Neural cell (in vitro differentiated cells): ENCODE measurements at regions not wholly inside any gene's neighbourhood (a gene's known extent, or its start where the extent isn't known, plus 50 kb on each side); places are given as distances from the start of the nearest gene placed in this dataset.
"Not testable (repeated sequence)": the region's sequence is repeated elsewhere in the genome, so short reads cannot be mapped to it uniquely, and the experiment has no call there.

Experiments used
- H2AFZ ChIP-seq: fragments of 200-600, 300-800 bp; sonication (generic), shearing (Covaris generic); 2 replicates; pipeline ENCODE4 v1.6.0; 2014; ENCODE audit warnings: low read depth, mild to moderate bottlenecking, antibody characterized with exemption, low read length, moderate library complexity
- H3F3A ChIP-seq: fragments of 200-600 bp; shearing (Covaris generic); 2 replicates; pipeline ENCODE4 v1.6.1; 2016; ENCODE audit warnings: mild to moderate bottlenecking, moderate library complexity, mixed read lengths, antibody characterized with exemption, low read length; ENCODE audit not compliant: insufficient read depth, poor library complexity, severe bottlenecking
- H3K27ac ChIP-seq: fragments of 200-600, 300-800 bp; sonication (generic), shearing (Covaris generic); 2 replicates; pipeline ENCODE4 v1.5.1; 2014; ENCODE audit warnings: mild to moderate bottlenecking, low read length, moderate library complexity
- H3K27me3 ChIP-seq: fragments of 300-800, 200-600 bp; sonication (generic), shearing (Covaris generic); 2 replicates; pipeline ENCODE4 v1.6.0; 2014; ENCODE audit warnings: mild to moderate bottlenecking, low read depth, low read length, moderate library complexity; ENCODE audit not compliant: insufficient read depth
- H3K36me3 ChIP-seq: fragments of 300-800, 200-600 bp; sonication (generic), shearing (Covaris generic); 2 replicates; pipeline ENCODE4 v1.5.1; 2014; ENCODE audit warnings: mild to moderate bottlenecking, antibody characterized with exemption, low read length, moderate library complexity; ENCODE audit not compliant: insufficient read depth
- H3K4me2 ChIP-seq: fragments of 300-800, 200-600 bp; sonication (generic), shearing (Covaris generic); 2 replicates; pipeline ENCODE4 v1.6.0; 2014; ENCODE audit warnings: mild to moderate bottlenecking, low read length
- H3K4me3 ChIP-seq: fragments of 300-800, 200-600 bp; sonication (generic), shearing (Covaris generic); 2 replicates; pipeline ENCODE4 v1.5.1; 2014; ENCODE audit warnings: mild to moderate bottlenecking, low read length, moderate library complexity
- H3K79me2 ChIP-seq: fragments of 200-600 bp; shearing (Covaris generic); replicated peaks from 2 replicates; pipeline ENCODE4 v1.6.0; 2014; ENCODE audit warnings: mild to moderate bottlenecking, low read length, moderate library complexity; ENCODE audit not compliant: insufficient read depth
- H3K9ac ChIP-seq: fragments of 300-800, 200-600 bp; sonication (generic), shearing (Covaris generic); 2 replicates; pipeline ENCODE4 v1.6.1; 2016; ENCODE audit warnings: mild to moderate bottlenecking, low read length, mixed read lengths
- H3K9me2 ChIP-seq: fragments of 200-600 bp; shearing (Covaris generic); 2 replicates; pipeline ENCODE4 v1.6.1; 2016; ENCODE audit warnings: mild to moderate bottlenecking, low read length, mixed read lengths; ENCODE audit not compliant: insufficient read depth
- H3K9me3 ChIP-seq: fragments of 200-600, 300-800 bp; sonication (generic), shearing (Covaris generic); 2 replicates; pipeline ENCODE4 v1.6.1; 2016; ENCODE audit warnings: mild to moderate bottlenecking, mixed run types, low read length, moderate library complexity, mixed read lengths
- H4K20me1 ChIP-seq: fragments of 200-600 bp; shearing (Covaris generic); 2 replicates; pipeline ENCODE4 v1.6.1; 2016; ENCODE audit warnings: mild to moderate bottlenecking, mixed run types; ENCODE audit not compliant: insufficient read depth
- CTCF ChIP-seq: fragments of 450-650 bp; IDR thresholded peaks from 2 replicates; pipeline ENCODE4 v1.5.1; 2014; ENCODE audit warnings: antibody characterized with exemption, mild to moderate bottlenecking, moderate library complexity; ENCODE audit not compliant: poor library complexity, severe bottlenecking
- EP300 ChIP-seq: fragments of 450-650 bp; conservative IDR thresholded peaks from 2 replicates; pipeline ENCODE4 v1.6.1; 2014; ENCODE audit warnings: antibody characterized with exemption, mild to moderate bottlenecking, moderate library complexity; ENCODE audit not compliant: poor library complexity, severe bottlenecking
- EZH2 ChIP-seq: fragments of 200-600, 300-800 bp; shearing (Covaris generic), sonication (generic); IDR thresholded peaks from 2 replicates; pipeline ENCODE4 v1.6.1; 2014; ENCODE audit warnings: antibody characterized with exemption, low read length, borderline replicate concordance, mild to moderate bottlenecking; ENCODE audit not compliant: insufficient read depth, poor library complexity, severe bottlenecking
- MXI1 ChIP-seq: fragments of 450-650 bp; conservative IDR thresholded peaks from 2 replicates; pipeline ENCODE4 v1.6.1; 2014; ENCODE audit warnings: antibody characterized with exemption, mild to moderate bottlenecking; ENCODE audit not compliant: poor library complexity, severe bottlenecking
- POLR2AphosphoS5 ChIP-seq: IDR thresholded peaks from 2 replicates; pipeline ENCODE4 v1.6.1; 2012
- RAD21 ChIP-seq: fragments of 450-650 bp; conservative IDR thresholded peaks from 2 replicates; pipeline ENCODE4 v1.6.1; 2014; ENCODE audit warnings: antibody characterized with exemption, mild to moderate bottlenecking, moderate library complexity
- SMC3 ChIP-seq: fragments of 450-650 bp; conservative IDR thresholded peaks from 2 replicates; pipeline ENCODE4 v1.6.1; 2014; ENCODE audit warnings: antibody characterized with exemption, mild to moderate bottlenecking, moderate library complexity; ENCODE audit not compliant: poor library complexity
- TAF1 ChIP-seq: IDR thresholded peaks from 2 replicates; pipeline ENCODE4 v1.6.1; 2012; ENCODE audit warnings: low read depth
- TF ChIP-seq, protein P1 (sequence below): IDR thresholded peaks from 2 replicates; pipeline ENCODE4 v1.6.1; 2012; ENCODE audit warnings: borderline replicate concordance

GRCh38 chrX:37509349-37509748 lies 62.1 kb upstream of the LANCL3 start:
- Histone ChIP-seq H3K27me3 (no peaks in the 10 kb centered on the region), H3K4me2 (no peak overlapping the region), H4K20me1 (no peaks in the 10 kb centered on the region), H3K27ac (no peak overlapping the region), H3K4me3 (no peak overlapping the region), H3F3A (no peaks in the 10 kb centered on the region), H2AFZ (no peak overlapping the region), H3K79me2 (no peaks in the 10 kb centered on the region), H3K9me2 (no peaks in the 10 kb centered on the region), H3K36me3 (no peaks in the 10 kb centered on the region), H3K9ac (no peak overlapping the region), H3K9me3 (no peaks in the 10 kb centered on the region)
- TF ChIP-seq TAF1 (no peak), RAD21 (peak; percentile 58), EP300 (no peak), EZH2 (no peak), MXI1 (no peak), POLR2AphosphoS5 (no peak), CTCF (peak; percentile 62), SMC3 (peak; percentile 61)
- TF ChIP-seq, protein P1, sequence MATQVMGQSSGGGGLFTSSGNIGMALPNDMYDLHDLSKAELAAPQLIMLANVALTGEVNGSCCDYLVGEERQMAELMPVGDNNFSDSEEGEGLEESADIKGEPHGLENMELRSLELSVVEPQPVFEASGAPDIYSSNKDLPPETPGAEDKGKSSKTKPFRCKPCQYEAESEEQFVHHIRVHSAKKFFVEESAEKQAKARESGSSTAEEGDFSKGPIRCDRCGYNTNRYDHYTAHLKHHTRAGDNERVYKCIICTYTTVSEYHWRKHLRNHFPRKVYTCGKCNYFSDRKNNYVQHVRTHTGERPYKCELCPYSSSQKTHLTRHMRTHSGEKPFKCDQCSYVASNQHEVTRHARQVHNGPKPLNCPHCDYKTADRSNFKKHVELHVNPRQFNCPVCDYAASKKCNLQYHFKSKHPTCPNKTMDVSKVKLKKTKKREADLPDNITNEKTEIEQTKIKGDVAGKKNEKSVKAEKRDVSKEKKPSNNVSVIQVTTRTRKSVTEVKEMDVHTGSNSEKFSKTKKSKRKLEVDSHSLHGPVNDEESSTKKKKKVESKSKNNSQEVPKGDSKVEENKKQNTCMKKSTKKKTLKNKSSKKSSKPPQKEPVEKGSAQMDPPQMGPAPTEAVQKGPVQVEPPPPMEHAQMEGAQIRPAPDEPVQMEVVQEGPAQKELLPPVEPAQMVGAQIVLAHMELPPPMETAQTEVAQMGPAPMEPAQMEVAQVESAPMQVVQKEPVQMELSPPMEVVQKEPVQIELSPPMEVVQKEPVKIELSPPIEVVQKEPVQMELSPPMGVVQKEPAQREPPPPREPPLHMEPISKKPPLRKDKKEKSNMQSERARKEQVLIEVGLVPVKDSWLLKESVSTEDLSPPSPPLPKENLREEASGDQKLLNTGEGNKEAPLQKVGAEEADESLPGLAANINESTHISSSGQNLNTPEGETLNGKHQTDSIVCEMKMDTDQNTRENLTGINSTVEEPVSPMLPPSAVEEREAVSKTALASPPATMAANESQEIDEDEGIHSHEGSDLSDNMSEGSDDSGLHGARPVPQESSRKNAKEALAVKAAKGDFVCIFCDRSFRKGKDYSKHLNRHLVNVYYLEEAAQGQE: no peak

DNA sequence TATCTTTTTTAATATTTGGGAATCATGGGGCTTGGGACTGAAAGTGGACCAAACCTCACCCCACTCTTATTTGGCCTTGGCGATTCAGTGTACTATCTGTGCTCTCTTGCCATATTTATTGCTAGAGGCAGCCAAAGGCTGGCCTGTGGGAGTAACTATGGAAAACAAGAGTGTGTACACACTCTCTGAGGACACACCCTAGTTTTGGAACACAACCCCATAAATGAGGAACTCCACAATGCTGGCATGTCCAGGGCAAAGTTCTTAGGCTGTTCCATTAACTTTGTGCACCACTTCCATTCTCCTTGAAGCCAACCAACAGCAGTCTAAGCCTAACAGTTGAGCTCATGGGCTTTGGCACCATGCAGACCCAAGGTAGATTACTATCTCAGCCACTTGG lies 54.9 kb upstream of the LANCL3 start:
- H3K79me2 ChIP-seq, H3K27ac ChIP-seq, H3K4me3 ChIP-seq, H3K27me3 ChIP-seq, H3K4me2 ChIP-seq, H3F3A ChIP-seq, H4K20me1 ChIP-seq, H3K9ac ChIP-seq, H3K9me3 ChIP-seq, H3K36me3 ChIP-seq, H2AFZ ChIP-seq, H3K9me2 ChIP-seq: not testable (repeated sequence)

DNA sequence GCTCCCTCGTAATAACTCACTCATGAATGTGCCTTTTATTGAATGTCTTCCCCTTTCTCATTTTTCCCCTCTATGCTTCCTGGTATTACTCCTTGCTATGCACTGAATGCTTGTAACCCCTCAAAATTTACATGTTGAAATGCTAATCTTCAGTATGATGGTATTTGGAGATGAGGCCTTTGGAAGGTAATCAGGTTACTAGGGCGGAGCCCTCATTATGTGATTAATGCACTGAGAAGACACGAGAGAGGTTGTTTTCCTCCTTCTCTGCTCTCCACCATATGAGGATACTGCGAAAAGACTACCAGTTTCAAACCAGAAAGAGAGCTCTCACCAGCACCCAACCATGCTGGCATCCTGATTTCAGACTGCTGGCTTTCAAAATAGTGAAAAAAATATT lies 52.2 kb upstream of the LANCL3 start:
- H3K9me2 ChIP-seq, H4K20me1 ChIP-seq, H3F3A ChIP-seq, H3K9me3 ChIP-seq, H3K79me2 ChIP-seq, H2AFZ ChIP-seq, H3K4me2 ChIP-seq, H3K27me3 ChIP-seq, H3K36me3 ChIP-seq, H3K9ac ChIP-seq, H3K27ac ChIP-seq, H3K4me3 ChIP-seq: not testable (repeated sequence)

DNA sequence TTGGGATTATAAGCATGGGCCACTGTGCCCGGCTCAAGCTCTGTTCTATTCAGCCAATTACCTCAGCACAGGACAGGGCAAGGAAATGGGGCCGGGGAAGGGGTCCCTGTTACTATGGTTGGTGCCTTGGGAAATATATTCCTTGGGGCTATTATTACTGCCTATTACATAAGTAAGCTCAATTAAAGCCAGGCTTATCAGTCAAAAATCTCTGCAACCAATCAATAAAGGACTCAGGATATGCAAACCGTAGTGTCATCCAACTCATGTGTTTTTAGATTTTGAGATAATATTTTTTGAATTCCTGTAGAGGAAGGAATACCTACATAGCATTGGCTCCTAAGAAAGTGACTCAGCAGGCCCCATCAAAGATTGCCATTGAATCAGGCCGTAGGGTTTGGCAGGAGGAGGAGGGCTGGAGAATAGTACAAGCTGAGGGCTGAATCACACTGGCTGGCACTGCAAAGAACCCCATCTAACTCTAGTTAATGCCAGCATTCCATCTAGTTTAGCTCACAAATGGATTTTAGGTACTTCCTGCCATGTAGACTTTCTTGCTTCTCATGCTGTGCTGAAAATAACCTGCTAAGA lies 50.5 kb upstream of the LANCL3 start:
- H3K36me3 ChIP-seq, H2AFZ ChIP-seq, H3K9me3 ChIP-seq, H3K9ac ChIP-seq, H3K4me2 ChIP-seq, H3K9me2 ChIP-seq, H4K20me1 ChIP-seq, H3K27me3 ChIP-seq, H3K4me3 ChIP-seq, H3F3A ChIP-seq, H3K27ac ChIP-seq, H3K79me2 ChIP-seq: not testable (repeated sequence)
